WTC11 (cell line): ENCODE measurements at regions not wholly inside any gene's neighbourhood (a gene's known extent, or its start where the extent isn't known, plus 50 kb on each side); places are given as distances from the start of the nearest gene placed in this dataset.

Experiments
- ATAC-seq: fragments of 200-7000 bp; cut with Tn5 transposase; 2 replicates; pipeline ENCODE4 v1.10.0; 2021; ENCODE audit warnings: mild to moderate bottlenecking, moderate library complexity
- CTCF ChIA-PET: fragments of 300-600 bp; sonication (Branson Sonifier 250); formaldehyde crosslinking; loops from one replicate; lab custom pipeline; 2021; ENCODE audit warnings: antibody characterized with exemption; lab: Charles Lee
- POLR2A ChIA-PET: fragments of 350-600 bp; sonication (Branson Sonifier 250); formaldehyde crosslinking; loops from one replicate; lab custom pipeline; 2021; ENCODE audit warnings: antibody characterized with exemption; lab: Charles Lee
- DNase-seq: peaks from one replicate; pipeline ENCODE4 v3.0.0; 2021; ENCODE audit warnings: low spot score
- H3K27ac Mint-ChIP-seq: 2 replicates; pipeline ENCODE4 v1.8.0; 2021; ENCODE audit warnings: mixed read lengths
- H3K27me3 Mint-ChIP-seq: 2 replicates; pipeline ENCODE4 v1.8.0; 2021; ENCODE audit warnings: low read depth, mild to moderate bottlenecking, moderate library complexity, mixed read lengths
- H3K36me3 Mint-ChIP-seq: 2 replicates; pipeline ENCODE4 v1.8.0; 2021; ENCODE audit warnings: mixed read lengths
- H3K4me1 Mint-ChIP-seq: 2 replicates; pipeline ENCODE4 v1.8.0; 2022; ENCODE audit warnings: mixed read lengths
- H3K4me3 Mint-ChIP-seq: 2 replicates; pipeline ENCODE4 v1.8.0; 2021; ENCODE audit warnings: mild to moderate bottlenecking, moderate library complexity, mixed read lengths
- H3K9me3 Mint-ChIP-seq: 2 replicates; pipeline ENCODE4 v1.8.0; 2021; ENCODE audit warnings: mixed read lengths
- AR ChIP-seq: fragments of 250-450 bp; sonication (Bioruptor Pico); IDR thresholded peaks from 2 replicates; pipeline ENCODE4 v1.9.0; 2021; ENCODE audit warnings: mild to moderate bottlenecking
- ATF2 ChIP-seq: sonication (generic); formaldehyde crosslinking; IDR thresholded peaks from 2 replicates; pipeline ENCODE4 v1.8.1; 2022; ENCODE audit warnings: low read depth, missing genetic modification reagents, borderline replicate concordance
- CDX4 ChIP-seq: fragments of 250-450 bp; sonication (Bioruptor Pico); IDR thresholded peaks from 2 replicates; pipeline ENCODE4 v1.9.0; 2021; ENCODE audit warnings: moderate library complexity, mild to moderate bottlenecking, inconsistent platforms, borderline replicate concordance
- CREB1 ChIP-seq: sonication (generic); formaldehyde crosslinking; IDR thresholded peaks from 2 replicates; pipeline ENCODE4 v1.8.0; 2023; ENCODE audit warnings: mild to moderate bottlenecking, missing genetic modification reagents
- CREM ChIP-seq: sonication (generic); formaldehyde crosslinking; IDR thresholded peaks from 2 replicates; pipeline ENCODE4 v1.8.1; 2022; ENCODE audit warnings: mild to moderate bottlenecking, missing genetic modification reagents, moderate library complexity
- E2F5 ChIP-seq: sonication (generic); formaldehyde crosslinking; IDR thresholded peaks from 2 replicates; pipeline ENCODE4 v1.8.1; 2022; ENCODE audit warnings: mild to moderate bottlenecking, moderate library complexity, missing genetic modification reagents
- EMX1 ChIP-seq: fragments of 250-450 bp; sonication (Bioruptor Pico); IDR thresholded peaks from 2 replicates; pipeline ENCODE4 v1.8.0; 2021; ENCODE audit warnings: mild to moderate bottlenecking
- ERG ChIP-seq: fragments of 250-450 bp; sonication (Bioruptor Pico); IDR thresholded peaks from 2 replicates; pipeline ENCODE4 v1.8.0; 2021; ENCODE audit warnings: mild to moderate bottlenecking
- FOXJ3 ChIP-seq: sonication (generic); formaldehyde crosslinking; IDR thresholded peaks from 2 replicates; pipeline ENCODE4 v1.9.0; 2021; ENCODE audit warnings: missing genetic modification reagents, mild to moderate bottlenecking, borderline replicate concordance
- HMGA2 ChIP-seq: fragments of 250-450 bp; sonication (Bioruptor Pico); IDR thresholded peaks from 2 replicates; pipeline ENCODE4 v1.4.0; 2021; ENCODE audit warnings: mild to moderate bottlenecking, moderate library complexity
- NFATC4 ChIP-seq: fragments of 250-450 bp; sonication (Bioruptor Pico); IDR thresholded peaks from 2 replicates; pipeline ENCODE4 v1.9.0; 2021; ENCODE audit warnings: mild to moderate bottlenecking
- NR3C1 ChIP-seq: sonication (generic); formaldehyde crosslinking; conservative IDR thresholded peaks from 2 replicates; pipeline ENCODE4 v1.8.1; 2023; ENCODE audit warnings: low read depth, mild to moderate bottlenecking, missing genetic modification reagents
- OVOL2 ChIP-seq: fragments of 250-450 bp; sonication (Bioruptor Pico); IDR thresholded peaks from 2 replicates; pipeline ENCODE4 v1.9.0; 2021; ENCODE audit warnings: mild to moderate bottlenecking, borderline replicate concordance
- PREB ChIP-seq: sonication (generic); formaldehyde crosslinking; IDR thresholded peaks from 2 replicates; pipeline ENCODE4 v1.8.1; 2022; ENCODE audit warnings: mild to moderate bottlenecking, missing genetic modification reagents, moderate library complexity, borderline replicate concordance
- ZBTB43 ChIP-seq: sonication (generic); formaldehyde crosslinking; IDR thresholded peaks from 2 replicates; pipeline ENCODE4 v1.8.1; 2023; ENCODE audit warnings: mild to moderate bottlenecking, missing genetic modification reagents
- ZNF138 ChIP-seq: sonication (generic); formaldehyde crosslinking; conservative IDR thresholded peaks from 2 replicates; pipeline ENCODE4 v1.8.1; 2022; ENCODE audit warnings: mild to moderate bottlenecking, moderate library complexity, missing genetic modification reagents
- ZNF232 ChIP-seq: sonication (generic); formaldehyde crosslinking; IDR thresholded peaks from 2 replicates; pipeline ENCODE4 v1.8.0; 2022; ENCODE audit warnings: mild to moderate bottlenecking, missing genetic modification reagents
- ZNF263 ChIP-seq: sonication (generic); formaldehyde crosslinking; IDR thresholded peaks from 2 replicates; pipeline ENCODE4 v1.8.1; 2022; ENCODE audit warnings: low read depth, mild to moderate bottlenecking, moderate library complexity, missing genetic modification reagents
- ZNF317 ChIP-seq: sonication (generic); formaldehyde crosslinking; IDR thresholded peaks from 2 replicates; pipeline ENCODE4 v1.8.1; 2023; ENCODE audit warnings: low read depth, mild to moderate bottlenecking, moderate library complexity, missing genetic modification reagents, borderline replicate concordance

GRCh38 chr13:104074326-104074725, 1008.1 kb upstream of the SLC10A2 start:
- Mint-ChIP-seq H3K36me3 (peaks cover 3% of the 10 kb centered on the region; the same call in 1 of the 2 replicates), H3K4me3 (no peak overlapping the region), H3K27ac (no peak overlapping the region), H3K4me1 (no peaks in the 10 kb centered on the region), H3K27me3 (no peaks in the 10 kb centered on the region), H3K9me3 (peaks cover 12% of the 10 kb centered on the region)
- ChIA-PET CTCF (no interaction called here), POLR2A (no interaction called here)
- no peak for TF ChIP-seq FOXJ3
- ATAC-seq (no peak), DNase-seq (no peak)

- no peak for ATAC-seq
- no peak overlapping the region for H3K27ac Mint-ChIP-seq
- no peak for TF ChIP-seq AR (CRISPR knock-in tag)
- no peak for TF ChIP-seq ZNF138
- TF ChIP-seq EMX1 (CRISPR knock-in tag), result no peak
- no peak for TF ChIP-seq CREM (CRISPR knock-in tag)
- no peak for TF ChIP-seq CREB1 (CRISPR knock-in tag)
- no peak for TF ChIP-seq ZBTB43 (CRISPR knock-in tag)
- TF ChIP-seq ERG (CRISPR knock-in tag), result no peak
- TF ChIP-seq ZNF317 (CRISPR knock-in tag), result no peak
- no peak for TF ChIP-seq PREB (CRISPR knock-in tag)
- no peak for TF ChIP-seq NR3C1 (CRISPR knock-in tag)
- TF ChIP-seq CDX4, result no peak
- TF ChIP-seq, all 79 proteins: peak for 0
- Mint-ChIP-seq H3K4me1 (no peaks in the 10 kb centered on the region), H3K36me3 (no peaks in the 10 kb centered on the region), H3K9me3 (peaks cover 5% of the 10 kb centered on the region; the same call in 1 of the 2 replicates), H3K4me3 (no peak overlapping the region), H3K27me3 (no peaks in the 10 kb centered on the region)
- POLR2A ChIA-PET, result no interaction called here
- CTCF ChIA-PET, result no interaction called here
- DNase-seq, result no peak
These were observed 1005.6 kb upstream of the SLC10A2 start for GRCh38 chr13:104071806-104072205.

GRCh38 chr13:104065328-104065727, 999.1 kb upstream of the SLC10A2 start:
- DNase-seq (no peak), ATAC-seq (no peak)
- ChIA-PET CTCF (no interaction called here), POLR2A (no interaction called here)
- no peak overlapping the region for H3K27ac Mint-ChIP-seq
- H3K4me1 Mint-ChIP-seq, result no peaks in the 10 kb centered on the region
- H3K9me3 Mint-ChIP-seq, result peaks cover 5% of the 10 kb centered on the region; the same call in 1 of the 2 replicates
- H3K27me3 Mint-ChIP-seq, result no peaks in the 10 kb centered on the region
- no peak for TF ChIP-seq ZNF232 (CRISPR knock-in tag)
- TF ChIP-seq NR3C1 (CRISPR knock-in tag), result no peak
- no peak for TF ChIP-seq ZNF263 (CRISPR knock-in tag)
- TF ChIP-seq NFATC4 (CRISPR knock-in tag), result no peak
- TF ChIP-seq HMGA2 (CRISPR knock-in tag), result no peak
- no peak for TF ChIP-seq ATF2 (CRISPR knock-in tag)
- no peak for TF ChIP-seq CREM (CRISPR knock-in tag)
- TF ChIP-seq OVOL2 (CRISPR knock-in tag), result no peak
- no peak for TF ChIP-seq E2F5 (CRISPR knock-in tag)
- H3K36me3 Mint-ChIP-seq, result no peaks in the 10 kb centered on the region
- no peak overlapping the region for H3K4me3 Mint-ChIP-seq
